HG02870 (cell line): ENCODE measurements at regions not wholly inside any gene's neighbourhood (a gene's known extent, or its start where the extent isn't known, plus 50 kb on each side); places are given as distances from the start of the nearest gene placed in this dataset.
"Not testable (repeated sequence)": the region's sequence is repeated elsewhere in the genome, so short reads cannot be mapped to it uniquely, and the experiment has no call there.

ENCODE experiments used
- ATAC-seq: cut with Tn5 transposase; IDR thresholded peaks from one replicate; pipeline ENCODE4 v1.9.1; 2021; ENCODE audit warnings: mild to moderate bottlenecking, moderate library complexity; ENCODE audit not compliant: unreplicated experiment

DNA sequence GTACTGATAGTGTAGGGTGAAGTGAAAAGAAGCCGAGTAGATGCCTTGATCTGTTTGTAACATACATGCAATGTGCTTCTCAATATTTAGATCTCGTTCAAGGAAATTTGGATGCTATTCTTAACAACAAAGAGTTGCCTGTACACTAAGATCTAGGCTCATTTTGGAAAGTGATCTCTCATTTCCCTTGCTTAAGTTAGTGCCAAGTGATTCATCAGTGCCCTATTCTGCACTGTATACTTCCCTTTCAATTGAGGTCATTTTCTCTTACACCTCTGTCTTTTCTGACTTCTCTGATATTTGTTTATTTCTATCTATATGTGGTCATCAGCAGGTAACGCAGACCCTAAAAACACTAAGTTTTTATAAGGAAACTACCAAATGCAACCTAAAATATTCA is 528.6 kb upstream of the PTPRD start:
- ATAC-seq, result no peak

DNA sequence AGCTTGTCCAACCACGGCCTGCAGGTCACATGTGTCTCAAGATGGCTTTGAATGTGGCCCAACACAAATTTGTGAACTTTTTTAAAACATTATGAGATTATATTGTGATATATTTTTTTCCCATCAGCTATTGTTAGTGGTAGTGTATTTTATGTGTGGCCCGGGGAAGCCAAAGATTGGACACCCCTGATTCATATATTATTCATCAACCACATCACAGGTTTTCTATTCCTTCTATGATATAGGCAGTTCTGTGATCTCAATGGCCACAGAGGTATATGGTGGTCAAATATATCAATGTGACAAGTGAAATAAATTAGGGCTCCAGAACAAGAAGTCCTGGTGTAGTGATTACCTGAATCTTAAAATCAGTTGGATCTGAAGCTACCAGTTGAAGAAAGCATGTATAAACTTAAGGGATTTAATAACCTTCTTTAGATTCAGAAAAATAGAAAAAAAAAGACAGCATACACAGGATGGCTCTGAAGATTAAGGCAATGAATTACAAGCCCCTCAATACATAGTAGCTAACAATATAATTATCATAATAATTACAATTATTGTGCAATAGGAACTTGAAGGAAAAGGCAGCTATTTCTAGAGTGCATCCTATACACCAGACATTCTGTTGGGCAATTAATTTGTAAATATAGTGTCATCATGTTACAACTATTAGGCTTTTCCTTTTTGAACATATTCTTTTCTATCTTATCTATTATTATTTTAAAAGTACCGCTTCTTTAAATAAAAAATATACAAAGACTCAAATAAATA is 530.4 kb upstream of the PTPRD start:
- ATAC-seq, result no peak

DNA sequence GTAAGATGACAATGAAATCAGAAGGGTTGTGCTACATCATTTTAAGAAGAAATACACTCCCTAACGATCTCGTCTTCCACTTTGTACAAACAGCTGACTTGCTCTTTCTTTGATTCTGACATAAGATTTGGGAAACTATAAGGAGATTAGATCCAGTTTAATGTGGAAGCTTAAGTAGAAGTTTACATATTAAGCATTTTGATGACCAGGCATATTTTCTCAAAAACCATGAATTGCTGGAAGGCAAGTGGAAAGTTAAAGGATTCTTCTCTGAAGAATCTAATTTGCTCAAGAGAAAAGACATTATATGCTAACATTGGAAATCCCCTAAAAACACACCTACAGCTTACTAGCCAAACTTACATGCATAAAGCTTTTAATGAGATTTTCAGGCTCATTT is 531.9 kb upstream of the PTPRD start:
- ATAC-seq, result no peak

DNA sequence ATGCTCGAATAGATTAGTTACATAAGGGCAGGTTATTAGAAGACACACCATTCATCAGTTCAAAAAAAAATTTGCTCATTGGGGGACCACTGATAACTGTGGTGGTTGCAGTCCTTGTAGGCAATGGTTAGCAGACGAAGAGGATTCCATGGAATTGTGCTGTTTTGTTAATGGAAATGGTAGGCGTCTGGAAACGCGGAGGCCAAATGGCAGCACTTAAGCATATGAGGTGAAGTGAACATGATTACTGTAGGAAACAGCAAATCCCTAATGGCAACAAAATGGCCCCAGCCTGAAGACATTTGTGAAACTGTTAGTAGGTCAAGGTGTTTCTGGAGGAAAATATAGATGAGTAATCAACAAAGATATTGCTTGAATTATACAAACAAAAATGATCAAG is 535.4 kb upstream of the PTPRD start:
- ATAC-seq, result no peak

DNA sequence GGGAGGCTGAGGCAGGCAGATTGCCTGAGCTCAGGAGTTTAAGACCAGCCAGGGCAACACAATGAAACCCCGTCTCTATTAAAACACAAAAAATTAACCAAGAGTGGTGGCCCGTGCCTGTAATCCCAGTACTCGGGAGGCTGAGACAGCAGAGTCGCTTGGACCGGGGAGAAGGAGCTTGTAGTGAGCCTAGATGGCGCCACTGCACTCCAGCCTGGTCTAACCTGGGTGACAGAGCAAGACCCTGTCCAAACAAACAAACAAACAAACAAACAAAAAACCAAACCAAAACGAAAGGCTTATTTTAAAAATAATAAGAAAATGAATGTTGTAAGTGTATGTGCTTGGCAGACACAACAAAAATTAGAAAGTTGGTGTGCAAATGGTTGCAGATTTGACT is 536.3 kb upstream of the PTPRD start:
- no peak for ATAC-seq

DNA sequence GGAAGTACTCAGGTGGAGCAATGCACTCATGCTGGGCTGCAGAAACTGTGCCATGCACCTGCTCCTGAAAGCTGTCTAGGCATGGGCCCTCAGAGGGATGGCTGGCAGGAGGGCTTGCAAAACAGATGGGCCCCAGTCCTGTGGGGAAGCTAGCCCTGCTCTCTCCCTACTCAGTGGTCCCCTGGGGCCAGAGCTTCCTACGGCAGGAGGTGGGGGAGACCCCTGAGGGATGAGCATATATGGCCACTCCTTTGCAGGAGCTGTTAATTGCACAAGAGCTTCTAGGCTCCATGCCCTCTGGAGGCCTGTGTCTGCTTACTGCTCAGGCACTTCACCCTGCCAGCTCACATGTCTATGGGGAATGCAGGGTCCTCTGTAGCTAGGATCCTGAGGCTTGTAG is 545.3 kb upstream of the PTPRD start:
- no peak for ATAC-seq

DNA sequence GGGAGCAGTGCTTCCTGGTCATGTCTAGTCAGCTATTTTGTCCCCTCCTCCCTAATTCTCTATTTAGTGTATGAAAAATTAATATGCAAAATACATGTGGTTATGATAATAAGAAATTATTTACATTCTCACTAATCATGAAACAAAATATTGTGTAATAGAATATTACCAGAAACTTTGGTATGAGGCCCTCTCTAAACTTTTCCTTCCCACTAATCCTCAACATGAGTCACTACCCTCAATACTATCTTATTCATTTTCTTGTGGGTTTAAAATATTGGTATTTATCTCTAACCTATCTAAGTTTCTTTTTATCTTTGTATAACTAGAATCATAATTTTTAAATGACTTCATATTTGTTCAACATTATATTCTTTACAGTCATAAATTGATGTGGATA is 545.9 kb upstream of the PTPRD start:
- ATAC-seq, result no peak

DNA sequence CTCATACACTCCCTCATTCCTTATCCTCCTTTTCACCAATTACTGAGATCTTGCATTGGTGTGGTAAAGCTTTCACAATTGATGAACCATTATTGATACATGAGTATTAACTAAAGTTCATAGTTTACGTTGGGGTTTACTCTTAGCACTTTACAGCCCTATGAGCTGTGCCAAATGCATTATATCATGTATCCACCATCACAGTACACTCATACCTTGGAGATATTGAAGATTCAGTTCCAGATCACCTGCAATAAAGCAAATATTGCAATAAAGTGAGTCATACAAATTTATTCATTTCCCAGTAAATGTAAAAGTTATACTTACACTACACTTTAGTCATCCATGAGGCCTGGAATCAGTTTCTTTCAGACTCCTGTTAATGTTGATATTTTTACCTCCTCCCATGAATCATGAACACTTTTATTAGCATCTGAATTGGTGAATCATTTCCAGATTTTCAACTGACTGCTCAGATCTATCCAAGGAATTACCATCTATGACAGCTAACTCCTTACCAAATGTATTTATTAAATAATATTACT is 546.6 kb upstream of the PTPRD start:
- no peak for ATAC-seq

DNA sequence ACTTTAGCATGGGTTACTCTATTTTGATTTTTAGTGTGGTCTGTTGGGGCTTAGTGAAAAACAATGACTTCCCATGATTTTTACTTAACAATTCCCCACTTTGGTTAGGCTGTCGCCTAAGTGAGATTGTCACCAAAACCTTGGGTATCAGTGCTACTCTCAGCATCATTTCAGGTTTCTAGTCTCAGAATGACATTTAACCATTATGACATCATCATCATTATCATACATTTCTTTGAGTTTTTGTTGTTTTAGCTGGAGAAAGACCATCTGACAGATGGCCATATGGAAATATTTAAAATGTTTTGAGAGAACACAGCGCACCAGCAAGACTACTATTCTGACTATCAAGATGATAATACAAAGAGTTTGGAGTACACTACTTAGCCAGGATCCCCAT is 551.0 kb upstream of the PTPRD start:
- no peak for ATAC-seq

DNA sequence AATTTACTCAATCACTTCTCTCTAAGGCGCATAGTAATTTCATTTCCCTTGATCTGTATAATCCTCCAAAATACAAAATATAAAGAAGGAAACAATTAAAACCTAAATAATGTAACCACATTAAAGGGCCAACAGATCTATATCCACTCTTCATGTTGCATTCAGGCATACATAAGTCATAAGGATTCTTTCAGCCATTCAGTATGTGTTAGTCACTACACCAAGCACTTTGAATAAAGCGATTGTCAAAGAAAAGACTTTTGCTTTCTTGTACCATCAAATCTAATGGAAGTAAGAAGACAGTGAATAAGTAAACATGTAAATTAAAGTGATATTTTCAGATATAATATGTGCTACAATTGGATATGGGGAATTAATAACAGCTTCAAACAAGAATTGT is 569.2 kb upstream of the PTPRD start:
- no peak for ATAC-seq

DNA sequence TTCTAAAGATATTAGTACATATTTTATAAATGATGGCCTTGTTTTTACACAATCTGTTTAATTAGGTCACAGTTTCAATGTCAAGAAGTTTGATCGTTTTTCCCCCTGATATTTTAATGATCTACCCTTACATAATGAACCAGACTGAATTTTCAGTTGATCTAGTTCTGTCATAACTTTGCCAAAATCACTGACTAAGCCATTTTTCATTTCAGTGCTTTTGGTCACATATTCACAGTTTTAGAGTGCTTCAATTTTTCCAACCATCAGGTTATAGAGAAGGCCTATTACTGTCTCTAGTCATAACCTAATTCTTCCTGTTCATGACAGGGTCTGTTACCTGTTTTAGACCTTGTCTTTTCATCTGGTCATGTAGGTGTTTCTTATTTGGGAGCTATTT is 577.9 kb upstream of the PTPRD start:
- no peak for ATAC-seq

DNA sequence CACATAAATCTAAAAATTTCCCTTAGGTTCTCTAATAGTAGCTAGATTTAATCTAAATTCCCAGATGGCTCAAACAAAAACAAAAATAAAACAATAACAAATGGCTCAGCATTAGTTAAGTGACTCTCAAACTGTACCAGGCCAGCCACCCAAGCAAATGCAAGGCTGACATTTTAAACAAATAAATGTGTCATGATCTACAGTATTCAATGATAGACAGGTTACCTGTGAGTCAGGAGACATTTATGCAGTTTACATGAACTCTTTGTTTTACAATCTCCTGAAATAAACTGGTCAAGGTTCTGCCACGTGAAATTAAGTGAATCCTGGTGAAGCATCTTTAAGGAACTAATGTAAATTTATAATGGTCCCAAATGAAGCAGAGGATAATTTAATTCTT is 580.2 kb upstream of the PTPRD start:
- no peak for ATAC-seq

DNA sequence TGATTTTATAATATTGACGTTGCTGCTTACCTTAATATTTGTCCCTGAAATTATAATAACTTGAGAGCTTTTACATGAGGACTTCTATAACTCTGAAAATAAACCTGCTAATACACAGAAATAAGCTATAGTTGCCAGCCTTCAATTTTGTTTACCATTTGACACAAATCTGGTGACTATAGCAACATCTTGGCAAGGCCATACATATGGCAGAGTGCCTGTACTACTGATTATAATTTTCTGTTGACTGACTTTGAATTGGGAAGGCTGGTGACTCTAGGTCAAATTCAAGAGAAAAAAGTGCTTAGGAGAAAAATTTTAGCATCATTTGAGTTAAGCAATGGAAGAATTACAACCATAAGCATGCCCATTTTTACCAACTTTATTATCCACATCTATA is 581.4 kb upstream of the PTPRD start:
- ATAC-seq, result no peak

DNA sequence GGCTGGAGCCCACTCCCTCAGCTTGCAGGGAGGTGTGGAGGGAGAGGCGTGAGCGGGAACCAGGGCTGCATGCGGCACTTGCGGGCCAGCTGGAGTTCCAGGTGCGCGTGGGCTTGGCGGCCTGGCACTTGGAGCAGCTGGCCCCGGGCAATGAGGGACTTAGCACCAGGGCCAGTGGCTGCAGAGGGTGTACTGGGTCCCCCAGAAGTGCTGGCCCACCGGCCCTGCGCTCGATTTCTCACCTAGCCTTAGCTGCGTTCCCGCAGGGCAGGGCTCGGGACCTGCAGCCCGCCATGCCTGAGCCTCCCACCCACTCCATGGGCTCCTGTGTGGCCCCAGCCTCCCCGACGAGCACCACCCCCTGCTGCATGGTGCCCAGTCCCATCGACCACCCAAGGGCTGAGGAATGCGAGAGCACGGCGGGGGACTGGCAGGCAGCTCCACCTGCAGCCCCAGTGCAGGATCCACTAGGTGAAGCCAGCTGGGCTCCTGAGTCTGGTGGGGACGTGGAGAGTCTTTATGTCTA is 584.1 kb upstream of the PTPRD start:
- ATAC-seq, result not testable (repeated sequence)

DNA sequence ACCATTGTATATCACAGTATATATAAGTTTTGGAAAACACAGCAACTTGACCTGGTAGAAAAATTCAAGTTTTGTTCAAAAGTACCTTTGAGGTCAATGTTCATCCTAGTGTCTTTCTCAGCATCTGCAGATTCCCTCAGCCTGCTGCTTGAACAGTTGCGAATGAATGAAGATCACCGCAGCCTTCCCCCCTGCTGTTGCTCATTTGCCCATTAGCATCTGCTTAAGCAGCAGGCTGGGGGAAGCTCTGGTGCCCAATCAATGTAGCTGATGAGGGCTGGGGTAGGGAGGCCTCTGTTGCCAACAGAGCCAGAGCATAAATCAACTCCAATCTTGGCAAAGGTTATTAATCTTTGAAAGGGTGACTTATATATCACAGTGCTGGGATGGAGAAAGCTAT is 586.5 kb upstream of the PTPRD start:
- no peak for ATAC-seq

DNA sequence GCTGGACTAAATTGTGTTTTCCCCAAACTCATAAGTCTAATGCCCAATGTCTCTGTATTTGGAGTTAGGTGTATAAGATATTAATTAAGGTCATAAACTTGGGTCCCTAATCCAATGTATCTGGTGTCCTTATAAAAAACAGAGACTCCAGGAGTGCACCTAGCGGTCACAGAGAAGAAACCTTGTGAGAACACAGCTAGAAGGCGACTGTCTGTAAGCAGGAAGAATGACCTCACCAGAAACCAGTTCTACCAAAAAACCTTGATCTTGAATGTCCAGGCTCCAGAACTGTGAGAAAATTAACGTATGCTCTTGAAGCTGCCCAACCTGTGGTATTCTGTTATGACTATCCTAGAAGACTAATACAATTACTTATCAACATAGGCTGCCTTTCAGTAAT is 591.7 kb upstream of the PTPRD start:
- ATAC-seq, result no peak

DNA sequence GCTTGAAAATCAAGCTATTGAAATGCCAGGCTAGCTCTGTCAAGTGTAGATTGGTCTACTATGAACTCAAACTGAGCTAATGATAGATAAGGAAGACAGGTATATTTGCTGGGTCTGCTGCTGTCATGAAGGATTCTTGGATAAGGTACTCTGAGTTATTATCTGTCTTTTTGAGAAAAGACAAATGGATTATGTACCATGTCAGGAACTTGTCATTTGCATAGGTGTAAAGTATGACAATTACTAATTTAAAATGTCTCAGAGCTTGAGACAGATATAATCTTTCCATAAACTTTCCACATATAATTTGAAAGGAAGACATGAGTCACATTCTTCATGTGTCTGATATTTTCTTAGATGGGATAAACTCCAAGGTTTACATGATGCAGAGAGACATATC is 594.1 kb upstream of the PTPRD start:
- no peak for ATAC-seq

DNA sequence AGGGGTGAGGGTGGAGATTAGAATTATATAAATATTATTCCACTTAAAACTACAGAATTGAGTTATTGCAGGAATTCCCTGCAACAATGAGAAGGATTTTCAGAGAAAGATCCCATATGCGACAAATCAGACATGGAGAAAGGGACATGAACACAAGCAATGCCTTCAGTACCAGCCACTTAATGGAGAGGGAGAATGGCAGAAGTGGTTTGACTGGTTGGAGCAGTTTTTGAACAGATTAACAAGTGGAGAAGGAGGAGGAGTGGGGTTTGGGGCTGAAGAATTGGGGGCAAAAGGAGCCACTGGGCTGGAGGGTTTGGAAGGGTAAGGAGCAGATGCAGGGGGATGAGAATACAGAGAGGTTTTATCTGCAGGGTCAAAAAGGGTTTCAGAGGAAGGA is 620.9 kb upstream of the PTPRD start:
- ATAC-seq, result no peak

DNA sequence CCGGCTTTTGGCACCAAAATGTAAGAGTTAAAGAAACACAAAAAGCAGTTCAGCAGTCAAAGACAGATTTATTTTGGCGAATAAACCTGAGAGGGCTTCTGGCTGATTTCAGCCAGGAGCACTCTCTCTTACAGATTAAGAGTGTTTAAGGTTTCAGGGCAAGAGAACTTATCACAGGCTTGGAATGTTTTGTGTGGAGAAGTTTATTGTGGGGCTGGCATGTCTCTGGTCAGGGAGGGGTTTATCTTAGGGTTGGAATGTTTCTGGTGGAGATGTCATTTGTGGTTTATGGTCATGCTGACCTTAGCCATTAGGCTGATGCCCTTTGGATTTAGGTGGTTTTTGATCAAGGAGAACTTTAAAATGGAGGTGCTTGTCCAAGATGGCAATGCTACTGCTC is 622.3 kb upstream of the PTPRD start:
- no peak for ATAC-seq

DNA sequence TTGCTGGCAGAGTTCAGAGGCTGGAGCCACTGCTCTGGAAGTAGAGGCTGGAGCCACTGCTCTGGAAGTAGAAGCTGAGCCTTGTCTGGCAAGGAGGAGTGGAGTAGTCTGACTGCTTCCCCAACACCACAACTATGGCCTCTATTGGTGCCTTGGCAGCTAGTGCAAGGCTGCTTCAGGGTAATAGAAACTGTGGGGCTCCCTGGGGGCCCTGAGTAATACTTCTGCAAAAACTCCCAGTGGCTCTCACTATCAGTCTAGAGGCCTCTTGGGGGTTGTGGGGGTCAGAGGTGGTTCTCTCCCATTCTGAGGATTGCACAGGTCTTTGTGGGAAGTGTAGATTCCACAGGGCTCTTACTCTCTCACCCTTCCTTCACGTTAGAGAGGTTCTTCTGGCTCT is 629.0 kb upstream of the PTPRD start:
- no peak for ATAC-seq

DNA sequence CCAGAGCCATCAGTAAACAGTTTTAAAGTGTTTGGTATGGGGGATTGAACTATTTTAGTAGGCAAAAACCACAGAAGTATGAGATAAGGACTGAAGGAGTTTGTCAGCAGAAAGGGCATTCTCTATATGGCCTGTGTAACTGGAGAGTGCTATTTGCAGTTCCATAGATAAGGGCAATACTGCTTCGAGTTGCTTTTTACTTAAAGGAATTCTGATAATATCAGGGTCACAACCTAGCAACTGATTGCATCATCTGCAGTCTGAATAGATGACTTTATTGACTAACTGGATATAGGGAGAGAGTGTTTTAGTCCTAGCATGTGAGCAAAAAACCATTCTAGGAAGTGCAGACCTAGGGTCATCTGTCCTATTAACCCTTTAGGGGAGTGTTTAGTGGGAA is 645.2 kb upstream of the PTPRD start:
- no peak for ATAC-seq

DNA sequence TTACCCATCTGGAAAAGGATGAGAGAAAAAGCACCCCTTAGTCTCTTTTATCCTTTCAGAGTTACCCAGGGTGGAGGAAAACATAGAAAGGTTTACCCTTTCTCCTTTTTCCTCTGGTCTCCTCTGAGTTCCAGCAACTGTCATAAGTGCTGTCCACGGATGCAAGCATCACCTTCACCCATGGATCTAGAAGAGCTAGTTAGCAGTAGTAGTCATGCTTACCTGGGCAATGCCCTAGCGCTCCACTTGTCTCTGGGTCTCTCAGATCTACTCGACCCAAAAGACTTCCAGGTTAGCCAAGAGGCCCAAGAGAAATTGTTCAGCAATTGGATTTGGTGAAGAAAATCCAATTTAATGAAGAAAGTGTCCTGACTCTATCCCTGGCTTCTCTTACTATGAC is 656.2 kb upstream of the PTPRD start:
- no peak for ATAC-seq

DNA sequence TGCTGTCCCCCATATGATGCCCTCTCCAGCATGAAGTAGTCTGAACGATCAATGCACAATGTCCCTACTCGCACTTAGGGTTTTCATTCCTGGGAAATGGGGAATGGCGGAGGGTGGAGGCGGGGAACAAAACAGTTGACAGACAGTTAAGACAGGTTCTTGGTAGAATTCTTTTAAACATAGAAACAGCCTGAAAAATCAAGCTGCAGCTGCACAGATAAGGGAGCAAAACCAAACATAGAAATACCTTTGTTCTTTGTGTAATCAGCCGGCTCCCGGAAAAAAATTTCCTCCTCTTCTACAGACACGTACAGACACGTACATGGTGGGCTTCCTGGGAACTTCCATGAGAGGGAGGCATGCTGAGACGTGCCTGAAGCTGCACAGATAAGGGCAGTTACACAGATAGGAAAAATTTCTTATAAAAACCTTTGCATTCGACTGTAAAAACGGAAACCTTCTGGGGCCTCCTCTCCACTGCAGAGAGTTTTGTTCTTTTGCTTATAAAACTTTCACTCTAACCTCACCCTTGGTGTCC is 662.4 kb upstream of the PTPRD start:
- no peak for ATAC-seq
